Right renal pelvis (tissue), 4 donors: ENCODE measurements at regions not wholly inside any gene's neighbourhood (a gene's known extent, or its start where the extent isn't known, plus 50 kb on each side); places are given as distances from the start of the nearest gene placed in this dataset.

Experiments used
- DNase-seq, 4 donors: peaks; one replicate each; pipeline ENCODE4 v3.0.0-alpha.2; 2013; ENCODE audit warnings: low read depth in 4 of 4, low spot score in 3 of 4, missing footprints in 1 of 4

DNA sequence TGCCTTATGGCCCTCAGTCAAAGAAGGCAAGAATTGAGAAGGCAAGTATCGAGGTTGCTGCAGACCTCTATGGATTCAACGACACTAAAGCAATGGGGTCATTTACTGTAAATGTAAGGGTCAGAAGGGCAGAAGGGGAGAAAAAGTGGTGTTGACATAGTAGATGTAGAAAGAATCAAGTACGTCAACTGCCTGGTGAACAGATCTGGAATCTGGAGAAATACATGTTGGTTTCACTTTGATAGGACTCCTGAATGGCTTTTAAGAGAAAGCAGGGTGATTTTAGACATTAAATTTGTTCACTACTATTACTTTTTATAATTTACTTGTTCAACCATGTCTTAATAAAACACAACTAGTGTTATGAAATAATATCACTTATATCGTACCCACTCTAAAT, 81.3 kb upstream of the FSTL5 start:
- DNase-seq: no peak

DNA sequence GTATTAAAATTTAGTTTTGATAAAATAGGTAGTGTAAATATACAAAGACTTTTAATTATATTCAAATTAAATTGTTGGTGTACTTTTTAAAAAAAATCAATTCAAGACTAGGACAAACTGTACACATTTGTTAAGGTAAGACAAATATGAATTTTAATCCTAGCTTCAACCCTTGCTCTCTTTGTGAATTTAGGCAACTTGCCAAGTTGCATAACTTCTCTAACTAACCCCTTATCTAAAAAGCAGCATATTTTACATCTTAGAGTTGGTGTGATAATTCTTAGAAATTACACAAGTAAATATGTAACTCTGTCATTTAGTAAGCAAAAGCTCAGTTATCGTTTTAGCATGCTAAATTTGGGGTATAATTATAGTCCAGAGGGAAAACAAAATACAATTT, 78.1 kb upstream of the FSTL5 start:
- no peak for DNase-seq

DNA sequence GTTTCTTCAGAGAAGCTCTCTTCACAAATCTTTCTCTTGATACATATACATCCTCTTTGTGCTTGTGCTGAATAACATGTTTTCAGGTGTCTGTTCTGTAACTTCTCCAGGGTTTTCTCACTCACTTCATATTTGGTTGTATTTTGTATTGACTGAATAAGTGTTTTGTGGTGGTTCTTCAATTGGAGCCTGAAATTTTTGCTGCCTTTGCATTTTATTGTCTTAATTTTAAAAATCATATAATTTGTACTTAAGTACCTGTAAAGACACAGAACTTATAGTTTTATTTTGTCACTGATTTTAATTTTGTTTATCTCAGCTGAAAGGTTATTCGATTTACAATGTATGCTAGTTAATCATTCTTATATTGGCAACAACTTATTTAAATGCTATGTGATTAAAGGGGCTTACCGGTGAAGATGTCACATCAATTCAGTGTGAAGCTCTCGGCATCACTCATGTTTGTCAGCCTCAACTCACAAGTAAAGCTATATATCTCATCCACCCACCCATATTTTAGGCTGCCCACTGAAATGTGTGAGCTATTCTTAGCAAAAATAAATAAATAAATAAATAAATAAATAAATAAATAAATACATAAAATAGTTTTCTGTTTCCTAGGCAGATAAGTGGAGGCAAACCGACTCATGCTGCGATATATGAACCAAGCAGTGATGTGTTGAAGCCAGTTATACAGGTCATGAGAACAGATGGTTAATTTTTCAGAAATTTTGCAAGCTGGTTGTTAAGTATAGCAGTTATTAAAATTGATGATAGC, 76.4 kb upstream of the FSTL5 start:
- DNase-seq: no peak

DNA sequence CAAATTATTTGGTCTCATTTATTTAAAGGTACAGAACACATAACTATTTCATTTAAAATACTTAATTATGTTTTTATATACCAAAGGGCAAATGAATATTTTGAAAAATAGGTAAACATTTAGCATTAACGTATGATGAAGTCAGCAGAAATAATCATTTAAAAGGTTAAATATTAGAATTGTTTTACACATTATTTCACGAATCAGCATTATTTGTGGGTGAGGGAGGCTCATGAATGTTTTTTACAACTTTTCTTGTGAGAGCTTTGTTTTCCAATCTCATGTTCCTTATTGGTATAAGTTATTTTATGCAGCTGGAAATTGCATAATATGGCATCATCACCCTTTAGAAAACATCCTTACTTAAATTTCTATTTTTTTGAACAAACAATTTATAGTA, 73.9 kb upstream of the FSTL5 start:
- no peak for DNase-seq

DNA sequence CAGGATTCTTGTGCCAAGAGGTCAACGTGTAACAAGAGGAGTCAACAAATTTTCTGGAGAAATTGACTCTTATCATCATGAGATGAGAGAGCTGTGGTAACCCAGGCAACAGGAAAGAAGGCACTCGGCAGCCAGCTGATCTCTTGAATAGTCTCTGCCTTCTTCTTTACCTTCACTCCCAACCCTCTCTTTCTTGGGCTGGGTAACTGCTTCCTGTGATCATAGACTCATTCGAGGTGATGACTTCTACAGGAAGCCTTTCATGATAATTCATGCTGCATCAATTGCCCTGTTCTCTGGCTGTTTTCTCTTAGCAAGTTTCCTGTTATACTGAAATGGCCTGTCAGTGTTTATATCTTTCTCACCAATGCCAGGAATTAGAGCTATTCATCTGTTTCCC, 70.8 kb upstream of the FSTL5 start:
- no peak for DNase-seq

DNA sequence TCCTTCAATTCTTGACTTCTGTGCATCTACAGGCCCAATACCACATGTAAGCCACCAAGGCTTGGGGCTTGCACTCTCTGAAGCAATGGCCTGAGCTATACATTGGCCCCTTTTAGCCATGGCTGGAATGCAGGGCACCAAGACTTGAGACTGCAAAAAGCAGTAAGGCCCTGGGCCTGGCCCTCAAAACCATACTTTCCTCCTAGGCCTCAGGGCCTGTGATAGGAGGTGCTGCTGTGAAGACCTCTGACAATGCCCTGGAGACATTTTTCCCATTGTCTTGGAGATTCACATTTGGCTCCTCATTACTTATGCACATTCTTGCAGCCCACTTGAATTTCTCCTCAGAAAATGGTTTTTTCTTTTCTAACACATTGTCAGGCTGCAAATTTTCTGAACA, 68.5 kb upstream of the FSTL5 start:
- DNase-seq: no peak

DNA sequence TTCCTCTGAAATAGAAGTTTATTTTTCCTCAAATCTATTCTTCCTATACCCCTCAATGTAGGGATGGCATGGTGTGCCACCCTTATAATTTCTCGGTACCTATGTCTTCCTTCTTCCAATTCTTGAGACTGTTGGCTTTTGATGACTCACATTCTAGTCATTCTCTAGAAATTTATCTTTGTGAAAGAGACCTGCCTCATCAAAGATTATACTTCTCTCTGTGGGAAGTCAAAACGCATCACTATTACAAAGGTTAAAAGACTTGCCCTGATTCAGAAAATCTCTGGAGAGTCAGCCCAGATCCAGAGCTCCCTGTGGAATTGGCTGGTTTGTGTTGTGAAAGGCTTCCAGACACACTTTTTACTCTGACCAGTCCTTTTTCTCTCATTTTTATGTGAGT, 65.9 kb upstream of the FSTL5 start:
- DNase-seq: no peak

DNA sequence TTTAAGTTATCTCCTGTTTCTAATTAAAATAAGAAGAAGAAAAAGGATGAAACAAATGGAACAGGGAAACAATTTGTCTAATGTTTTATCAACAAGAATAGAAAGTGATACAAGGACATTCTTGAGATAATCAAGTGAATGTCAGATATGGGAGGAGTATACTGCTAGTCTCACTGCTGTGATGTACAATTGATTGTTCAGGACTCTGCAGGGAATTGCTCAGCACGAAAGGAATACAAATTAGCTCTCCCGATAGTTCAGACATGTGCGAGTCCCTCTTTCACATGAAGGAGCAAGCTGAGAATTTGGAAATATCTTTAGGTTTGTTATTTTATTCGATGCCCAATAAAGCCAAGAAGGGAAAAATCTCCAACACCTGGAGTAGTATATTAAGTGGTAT, 57.3 kb upstream of the FSTL5 start:
- no peak for DNase-seq
